ENCODE measurements at regions not wholly inside any gene's neighbourhood (a gene's known extent, or its start where the extent isn't known, plus 50 kb on each side); places are given as distances from the start of the nearest gene placed in this dataset.

DNA sequence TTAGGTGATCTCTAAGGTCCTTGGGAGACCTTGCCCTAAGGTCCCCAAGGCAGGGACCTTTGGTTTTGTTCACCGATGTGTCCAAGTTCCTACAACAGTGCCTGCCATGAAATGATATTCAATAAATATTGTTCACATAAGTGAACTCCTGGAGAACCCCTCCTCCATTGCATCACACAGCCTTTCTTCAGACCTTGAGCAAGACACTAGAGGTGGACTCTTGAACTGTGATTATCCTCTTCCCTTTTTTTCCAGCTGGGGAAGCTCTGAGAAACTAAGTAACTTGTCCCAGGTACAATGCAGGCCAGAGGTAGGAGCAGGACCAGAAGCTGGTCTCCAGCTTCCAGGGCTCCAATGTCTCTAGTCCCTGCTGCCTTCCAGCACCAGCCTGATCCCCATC is 76.6 kb upstream of the LMO1 start:
- no peak for DNase-seq (ENCODE audit: low read depth in 4 of 4, low spot score in 2 of 4)

DNA sequence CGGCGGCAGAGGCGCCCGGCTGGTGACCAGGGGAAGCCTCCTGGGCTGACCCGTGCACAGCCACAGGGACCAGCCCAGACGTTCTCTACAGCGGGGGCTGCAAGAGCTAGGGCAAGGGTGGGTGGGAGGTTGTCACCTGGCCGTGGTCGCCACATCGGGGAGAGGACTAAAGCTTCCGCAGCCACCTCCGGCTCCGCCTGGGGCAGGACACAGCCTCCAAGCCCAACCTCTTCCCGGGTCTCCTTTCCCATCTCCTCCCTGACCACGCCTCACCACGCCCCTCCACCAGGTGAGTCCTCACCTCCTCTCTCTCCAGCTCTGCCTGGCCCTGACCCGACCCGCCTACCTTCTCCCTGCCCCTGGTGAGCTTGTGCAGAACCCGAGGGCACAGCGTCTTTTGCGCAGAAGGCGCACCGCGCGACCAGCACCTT is 75.9 kb upstream of the LMO1 start:
- no peak for DNase-seq (ENCODE audit: low read depth in 4 of 4, low spot score in 2 of 4)

DNA sequence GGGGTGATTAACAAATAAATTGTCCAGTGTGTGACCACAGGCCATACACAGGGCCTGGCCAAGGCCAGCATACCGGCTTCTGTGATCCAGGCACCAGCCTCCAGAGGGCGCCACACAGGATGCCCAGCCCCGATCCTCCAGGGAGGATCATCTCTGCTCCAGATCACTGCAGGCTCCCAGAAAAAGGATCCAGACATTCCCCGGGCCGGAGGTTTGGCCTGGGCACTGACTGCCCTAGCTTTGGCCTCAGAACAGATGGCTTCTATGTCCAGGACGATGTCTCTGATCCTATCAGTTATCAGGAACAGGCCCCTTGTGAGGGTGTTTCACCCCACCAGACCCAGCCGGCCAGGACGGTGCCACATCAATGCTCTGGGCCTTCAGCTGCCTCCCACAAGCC is 74.5 kb upstream of the LMO1 start:
- no peak for DNase-seq (ENCODE audit: low read depth in 4 of 4, low spot score in 2 of 4)

DNA sequence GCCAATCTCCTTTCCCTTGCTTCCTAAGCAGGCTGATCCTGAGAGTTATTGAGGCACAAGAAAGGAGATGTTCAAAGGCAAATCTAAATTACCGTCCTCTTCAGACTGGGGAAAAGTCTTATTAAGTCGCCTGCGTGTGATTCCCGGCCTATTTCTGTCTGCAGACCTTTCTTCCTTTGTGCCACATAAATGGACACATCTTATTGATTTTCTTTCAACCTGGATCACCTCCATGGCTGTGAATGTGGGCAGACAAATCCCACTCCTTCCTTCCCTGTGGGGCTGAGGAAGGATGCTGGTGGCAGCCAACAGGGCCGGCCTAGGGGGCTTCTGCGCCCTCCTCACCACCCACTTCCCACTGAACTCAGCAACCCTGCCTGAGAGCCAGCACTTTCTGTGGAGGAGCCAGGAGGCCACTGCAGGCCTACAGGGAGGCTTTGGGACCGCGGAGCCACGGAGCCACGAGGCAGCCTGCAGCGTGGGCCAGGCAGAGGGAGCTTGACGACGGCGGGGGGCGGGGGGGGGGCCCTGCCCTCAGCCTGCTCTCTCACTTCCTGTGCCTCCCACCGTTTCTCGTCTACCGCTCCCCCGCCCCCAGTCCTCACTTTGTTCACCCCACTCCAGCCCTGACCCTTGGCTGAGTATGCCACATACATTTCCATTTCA is 73.6 kb upstream of the LMO1 start:
- no peak for DNase-seq (ENCODE audit: low read depth in 4 of 4, low spot score in 2 of 4)

DNA sequence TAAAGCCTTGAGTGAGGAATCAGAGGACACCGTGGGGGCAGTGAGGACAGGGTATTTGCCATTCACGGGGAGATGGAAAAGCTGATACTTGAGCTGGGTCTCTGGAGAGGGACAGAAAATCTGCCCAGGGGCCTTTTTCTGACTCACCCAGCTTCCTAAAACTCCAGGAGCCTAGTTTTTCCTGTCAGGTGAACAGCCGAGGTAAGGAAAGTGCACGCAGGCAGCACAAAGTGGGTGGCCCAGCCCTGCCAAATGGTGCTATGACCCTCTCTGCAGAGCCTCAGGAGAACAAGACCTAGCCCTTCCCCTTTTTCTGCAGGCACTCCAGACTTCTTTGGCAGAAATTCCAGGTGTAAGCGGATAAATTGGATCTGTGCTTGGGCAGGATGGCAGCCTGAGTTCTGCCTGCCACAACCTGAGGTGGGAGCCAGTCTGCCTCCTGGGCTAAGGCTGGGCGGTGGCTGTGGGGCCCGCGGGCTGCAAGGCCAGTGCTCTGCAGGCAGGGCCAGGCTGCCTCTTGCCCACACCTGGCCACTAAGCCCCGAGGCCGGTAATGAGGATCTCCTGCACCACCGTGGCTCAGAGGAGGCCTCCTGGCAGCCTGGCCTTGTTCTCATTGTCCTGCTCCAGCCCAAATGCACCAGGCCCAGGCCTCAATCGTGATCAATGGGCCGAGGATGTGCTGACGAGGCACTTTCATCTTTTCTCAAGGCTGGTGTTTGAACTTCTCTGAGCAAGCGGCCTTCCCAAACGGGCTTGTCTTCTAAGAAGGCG is 72.9 kb upstream of the LMO1 start:
- DNase-seq (ENCODE audit: low read depth in 4 of 4, low spot score in 2 of 4), result no peak

DNA sequence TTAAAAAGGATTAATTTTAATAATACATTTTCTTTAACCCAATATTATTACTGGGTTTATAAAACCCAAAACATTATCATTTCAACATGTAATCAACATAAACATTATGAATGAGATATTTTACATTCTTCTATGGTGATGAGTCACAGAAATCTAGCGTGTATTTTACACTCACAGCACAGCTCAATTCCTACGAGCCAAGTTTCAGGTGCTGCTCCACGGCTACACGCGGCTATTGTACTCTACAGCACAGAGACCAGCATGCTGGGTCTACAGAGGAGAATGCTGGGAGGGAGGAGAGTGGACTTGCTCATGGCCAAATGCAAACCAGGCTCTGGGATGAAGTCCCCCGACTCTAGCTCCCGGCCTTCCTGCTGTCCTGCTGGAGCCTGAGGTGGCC is 72.0 kb upstream of the LMO1 start:
- DNase-seq (ENCODE audit: low read depth in 4 of 4, low spot score in 2 of 4), result no peak

DNA sequence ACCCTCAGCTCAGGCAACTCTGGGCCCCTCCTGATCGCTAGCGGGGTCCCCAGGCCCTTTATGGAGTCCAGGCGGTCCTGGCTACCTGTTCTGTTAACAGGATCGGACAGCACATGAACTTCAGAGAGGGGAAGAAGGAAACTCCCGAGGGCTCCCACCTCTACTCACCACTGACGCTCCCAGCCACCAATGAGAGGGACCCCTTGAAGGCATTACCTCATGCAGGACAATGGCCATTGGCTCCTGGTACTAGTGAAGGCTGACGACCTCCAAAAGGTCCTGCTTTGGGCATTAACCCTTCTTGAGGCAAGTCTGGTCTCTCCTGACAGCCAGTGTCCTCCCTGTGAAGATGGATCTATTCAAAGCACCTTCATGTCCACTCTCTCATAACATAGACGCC is 71.5 kb upstream of the LMO1 start:
- no peak for DNase-seq (ENCODE audit: low read depth in 4 of 4, low spot score in 2 of 4)

DNA sequence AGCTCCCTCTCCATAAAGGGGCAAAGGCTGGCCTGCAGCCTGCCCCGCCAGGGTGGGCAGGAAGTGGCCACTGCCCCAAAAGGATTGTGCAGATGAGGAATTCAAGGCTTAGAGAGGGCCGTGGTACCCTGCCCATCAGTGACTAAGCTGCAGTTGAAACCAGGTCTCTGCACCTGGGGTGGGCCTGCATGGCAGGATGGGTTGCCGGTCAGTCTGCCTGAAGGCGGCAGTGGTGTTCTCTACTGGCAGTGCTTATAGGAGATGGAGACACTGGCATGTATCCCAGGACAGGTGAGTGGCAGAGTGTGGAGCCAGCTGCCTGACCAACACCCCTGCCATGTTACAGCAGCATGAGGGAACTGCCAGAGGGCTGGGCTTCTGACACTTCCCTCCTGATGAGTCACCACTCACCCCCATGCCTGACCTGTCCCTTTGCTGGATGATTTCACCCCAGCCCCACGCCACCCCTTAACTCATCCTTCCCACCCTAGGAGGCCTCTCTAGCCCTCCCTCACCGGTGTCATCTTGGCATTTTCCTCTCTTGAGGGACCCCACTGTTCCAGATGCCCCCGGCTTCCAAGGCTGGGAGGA is 70.2 kb upstream of the LMO1 start:
- DNase-seq (ENCODE audit: low read depth in 4 of 4, low spot score in 2 of 4), result no peak

DNA sequence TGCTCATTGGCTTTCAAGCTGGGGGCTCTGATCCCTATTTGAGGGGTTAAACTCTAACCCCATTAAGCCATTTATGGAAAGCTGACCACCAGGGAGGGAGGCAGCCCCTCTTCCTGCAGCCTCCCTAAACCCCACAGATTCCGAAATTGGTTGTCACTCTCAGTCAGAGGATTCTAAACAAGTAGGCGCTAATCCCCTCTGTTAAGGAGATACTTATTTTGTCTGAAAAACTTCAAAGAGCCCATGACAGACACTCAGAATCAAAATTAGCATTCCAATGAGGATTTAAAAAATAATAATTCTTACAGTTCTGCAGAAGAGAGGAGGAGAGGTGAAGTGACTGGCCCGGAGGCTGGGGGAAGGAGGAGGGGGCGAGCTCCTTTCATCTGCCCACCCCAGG is 69.7 kb upstream of the LMO1 start:
- no peak for DNase-seq (ENCODE audit: low read depth in 4 of 4, low spot score in 2 of 4)

DNA sequence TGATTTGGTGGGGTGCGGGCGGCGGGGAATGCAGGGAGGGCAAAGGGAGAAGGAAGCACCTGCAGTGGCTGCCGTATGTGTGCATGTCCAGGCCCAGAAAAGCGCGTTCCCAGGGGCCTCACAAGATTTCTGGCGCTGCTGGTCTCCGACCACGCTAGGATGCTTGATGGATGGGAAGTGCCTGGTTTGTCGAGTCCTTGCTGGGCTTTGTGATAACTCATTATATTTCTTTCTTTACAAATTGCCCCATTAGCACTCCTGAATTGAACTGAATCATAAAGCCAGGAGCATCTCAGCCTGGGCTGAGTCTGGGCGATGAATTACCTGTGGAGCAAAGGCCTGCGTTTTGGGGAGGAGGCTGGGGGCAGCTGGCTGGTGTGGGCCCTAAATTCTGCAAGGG is 69.2 kb upstream of the LMO1 start:
- no peak for DNase-seq (ENCODE audit: low read depth in 4 of 4, low spot score in 2 of 4)

DNA sequence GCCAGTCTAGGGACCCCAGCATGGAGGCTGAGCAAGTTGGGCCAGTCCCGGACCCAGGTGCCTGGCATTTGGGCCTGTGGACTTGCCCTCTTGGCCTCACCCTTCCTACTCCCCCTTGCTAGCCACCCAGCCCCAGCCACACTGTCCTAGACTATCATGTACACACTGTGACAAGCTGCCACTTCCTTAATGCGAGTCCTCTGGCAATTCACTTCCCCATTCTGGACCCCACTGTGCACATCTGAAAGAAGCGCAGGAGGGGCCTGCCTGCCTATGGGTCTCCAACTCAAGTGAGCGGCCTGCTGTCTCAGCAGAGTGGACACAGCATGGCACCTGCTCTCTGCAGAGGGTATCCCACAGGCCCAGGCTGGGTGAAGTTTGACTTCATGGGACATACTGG is 68.5 kb upstream of the LMO1 start:
- DNase-seq (ENCODE audit: low read depth in 4 of 4, low spot score in 2 of 4), result no peak

DNA sequence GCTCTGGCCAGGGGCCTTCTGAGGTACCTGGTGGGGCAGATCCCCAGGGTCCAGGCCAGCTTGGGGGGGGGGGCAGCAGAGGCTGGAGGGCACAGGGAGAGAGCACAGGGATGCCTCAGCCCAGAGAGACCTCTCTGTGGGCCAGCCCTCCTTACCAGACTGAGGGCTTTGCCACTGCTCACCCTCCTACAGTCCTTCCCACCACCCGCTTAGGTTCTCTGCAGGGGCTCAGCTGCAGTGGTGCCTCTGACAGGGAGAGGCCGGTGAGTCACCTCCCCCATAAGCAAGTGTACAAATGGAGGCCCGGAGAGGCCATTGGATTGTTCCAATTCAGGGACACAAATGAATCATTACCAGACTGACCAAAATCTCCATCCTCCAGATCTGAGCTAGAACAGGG is 68.1 kb upstream of the LMO1 start:
- DNase-seq (ENCODE audit: low read depth in 4 of 4, low spot score in 2 of 4), result no peak

DNA sequence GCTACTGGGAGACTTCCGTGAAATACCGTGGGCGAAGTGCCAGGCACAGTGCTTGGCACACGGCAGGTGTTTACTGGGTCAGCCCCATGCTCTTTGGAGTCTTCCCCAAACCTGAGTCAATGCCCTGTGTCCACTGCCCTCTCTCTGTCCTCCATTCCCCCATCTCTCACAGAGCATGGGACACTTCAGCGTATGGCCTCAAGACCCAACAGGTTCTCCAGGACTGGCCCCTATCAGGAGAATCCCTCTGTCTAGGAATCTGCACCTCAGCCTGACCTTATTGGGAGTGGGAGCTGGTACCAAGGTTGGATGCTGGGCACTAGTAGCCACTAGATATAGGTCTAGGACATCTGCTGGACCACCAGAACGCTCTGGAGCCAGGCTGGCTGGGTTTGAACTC is 67.2 kb upstream of the LMO1 start:
- no peak for DNase-seq (ENCODE audit: low read depth in 4 of 4, low spot score in 2 of 4)

DNA sequence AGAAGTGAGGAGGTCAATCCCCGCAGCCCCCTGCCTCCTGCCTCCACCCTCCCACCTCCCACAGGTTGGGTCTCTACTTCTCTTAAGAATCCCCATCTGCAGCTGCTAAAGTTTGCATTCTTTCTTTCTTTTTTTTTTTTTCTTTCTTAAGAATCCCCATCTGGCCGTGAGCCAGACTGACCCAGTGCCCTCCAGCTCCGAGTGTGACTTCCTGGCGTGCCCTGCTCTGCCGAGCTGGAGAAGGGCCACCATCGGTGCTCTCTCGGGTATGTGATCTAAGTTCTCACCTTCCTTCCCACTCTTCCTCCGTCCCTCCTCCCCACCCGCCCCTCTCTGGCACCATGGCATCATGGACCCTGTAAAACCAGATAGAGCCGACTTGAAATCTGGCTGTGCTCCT is 66.7 kb upstream of the LMO1 start:
- no peak for DNase-seq (ENCODE audit: low read depth in 4 of 4, low spot score in 2 of 4)

DNA sequence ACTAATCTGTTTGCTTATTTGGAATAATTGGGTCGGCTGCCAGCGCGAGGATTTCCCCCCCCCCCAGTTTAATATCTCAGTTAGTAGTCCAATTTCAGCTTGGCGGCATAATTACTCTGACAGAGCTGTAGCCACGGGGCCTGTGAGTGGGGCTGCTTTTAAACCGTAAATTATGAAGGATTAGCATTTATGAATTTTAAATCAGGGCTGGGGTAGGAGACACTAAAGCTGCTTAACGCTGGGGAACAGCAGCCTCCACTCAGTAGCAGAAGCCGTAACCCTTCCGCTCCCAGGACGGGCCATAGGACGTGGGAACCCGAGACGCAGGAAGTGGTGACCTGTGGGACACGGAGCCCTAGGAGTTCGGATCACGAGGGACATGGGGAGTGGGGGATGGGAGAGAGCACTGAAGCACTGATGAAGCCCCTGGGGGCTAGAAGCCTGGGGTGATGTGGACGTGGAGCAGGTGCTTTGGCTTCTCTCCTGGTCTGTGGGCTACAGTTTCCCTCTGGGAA is 66.2 kb upstream of the LMO1 start:
- DNase-seq (ENCODE audit: low read depth in 4 of 4, low spot score in 2 of 4), result no peak

DNA sequence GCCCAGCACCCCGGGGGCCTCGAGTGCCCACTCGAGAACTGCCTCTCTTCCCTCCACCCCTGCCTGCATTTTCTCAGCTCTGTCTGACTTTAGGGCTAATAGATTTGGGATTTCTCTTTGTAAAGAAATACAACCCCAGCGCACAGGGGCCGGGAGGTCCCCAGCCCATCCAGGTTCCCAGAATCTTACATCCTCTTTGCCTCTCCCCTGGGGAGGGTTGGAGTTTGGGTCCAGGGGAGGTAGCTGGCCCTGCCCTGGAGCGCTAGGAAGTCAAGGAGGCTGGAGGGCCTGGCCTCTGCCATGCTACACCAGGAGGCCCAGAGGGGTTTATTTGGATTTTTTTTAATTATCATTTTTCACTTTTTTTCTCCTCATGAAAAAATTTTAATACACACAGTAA is 65.7 kb upstream of the LMO1 start:
- DNase-seq (ENCODE audit: low read depth in 4 of 4, low spot score in 2 of 4), result no peak

DNA sequence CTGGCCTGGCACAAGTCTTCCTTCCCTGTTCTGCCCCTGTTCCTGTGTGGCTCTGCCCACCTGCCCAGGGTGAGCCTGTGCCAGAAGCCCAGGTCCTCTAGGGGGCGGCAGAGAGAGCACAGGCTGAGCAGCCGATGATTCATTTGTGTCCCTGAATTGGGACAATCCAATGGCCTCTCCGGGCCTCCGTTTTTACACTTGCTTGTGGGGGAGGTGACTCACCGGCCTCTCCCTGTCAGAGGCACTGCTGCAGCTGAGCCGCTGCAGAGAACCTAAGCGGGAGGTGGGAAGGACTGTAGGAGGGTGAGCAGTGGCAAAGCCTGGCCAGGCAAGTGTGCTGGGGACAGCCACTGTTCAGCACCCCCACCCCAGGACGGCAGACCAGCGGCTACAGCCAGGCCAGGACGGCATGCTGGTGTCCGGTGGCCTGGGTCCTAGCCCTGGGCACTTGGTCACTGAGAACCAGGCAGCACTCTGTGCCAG is 65.2 kb upstream of the LMO1 start:
- peak in 2 of 4 donors; percentile 48 to 66 for DNase-seq (ENCODE audit: low read depth in 4 of 4, low spot score in 2 of 4)

DNA sequence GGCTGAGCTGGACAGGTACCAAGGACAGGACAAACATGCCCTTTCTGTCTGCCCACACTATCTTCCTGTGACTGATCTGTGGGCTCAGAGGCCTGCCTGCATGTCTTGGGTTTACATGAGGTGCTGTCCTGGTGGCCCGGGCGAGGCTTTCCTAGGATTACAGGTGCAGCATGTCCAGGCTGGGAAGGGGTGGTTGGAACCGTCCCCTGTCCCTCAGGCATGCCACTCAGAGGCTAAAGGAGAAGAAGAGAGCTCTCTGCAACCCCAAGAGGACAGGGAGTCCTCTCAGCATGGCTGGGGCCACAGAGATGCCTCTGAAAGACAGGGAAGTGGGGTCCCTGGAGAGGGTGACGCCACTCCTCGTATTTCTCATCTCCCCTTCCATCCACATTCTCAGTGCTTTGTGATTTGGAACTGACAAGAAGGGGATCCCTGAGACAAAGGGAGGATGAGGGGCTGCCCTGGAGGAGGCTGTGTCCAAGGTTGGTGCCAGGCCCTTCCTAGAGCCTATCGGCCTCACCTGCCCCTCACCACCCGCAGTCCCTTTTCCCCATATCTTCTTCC is 64.6 kb upstream of the LMO1 start:
- no peak for DNase-seq (ENCODE audit: low read depth in 4 of 4, low spot score in 2 of 4)

DNA sequence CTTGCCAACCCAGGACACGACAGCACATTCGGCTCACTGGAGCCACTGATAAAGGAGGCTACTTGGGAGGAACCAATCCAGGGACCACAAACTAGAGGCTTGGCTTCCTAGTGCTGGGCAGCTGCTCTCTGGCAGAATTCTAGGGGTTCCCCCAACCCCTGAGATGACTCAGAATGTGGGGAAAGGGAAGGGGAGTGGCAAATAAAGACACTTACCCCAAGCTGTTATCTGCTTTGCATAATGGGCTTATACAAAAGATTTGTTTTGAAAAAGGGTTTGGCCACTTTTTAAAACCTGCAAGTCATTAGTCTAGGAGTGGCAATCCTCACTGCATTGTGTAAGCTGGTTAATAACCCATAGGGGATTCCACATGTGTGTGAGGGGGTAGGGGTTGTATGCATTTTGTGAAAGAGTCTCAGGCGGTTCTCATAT is 64.1 kb upstream of the LMO1 start:
- no peak for DNase-seq (ENCODE audit: low read depth in 4 of 4, low spot score in 2 of 4)

DNA sequence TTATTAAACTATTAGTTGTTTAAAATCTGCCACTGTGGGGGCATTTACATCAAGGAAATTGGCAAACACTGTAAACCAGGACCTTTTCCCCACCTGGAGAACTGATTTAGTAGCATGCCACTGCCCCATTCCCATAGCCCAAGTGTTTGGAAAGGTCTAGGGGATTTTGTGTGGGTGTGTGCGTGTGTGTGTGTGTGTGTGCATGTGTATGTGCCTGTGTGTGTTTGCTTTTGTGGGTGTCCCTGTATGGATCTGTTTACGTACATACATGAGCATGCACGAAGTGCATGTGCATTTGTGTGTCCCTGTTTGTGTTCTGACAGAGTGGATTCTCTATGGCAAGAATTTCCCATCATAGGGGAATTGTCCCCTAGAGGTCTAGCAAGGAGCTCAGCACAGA is 62.7 kb upstream of the LMO1 start:
- no peak for DNase-seq (ENCODE audit: low read depth in 4 of 4, low spot score in 2 of 4)

DNA sequence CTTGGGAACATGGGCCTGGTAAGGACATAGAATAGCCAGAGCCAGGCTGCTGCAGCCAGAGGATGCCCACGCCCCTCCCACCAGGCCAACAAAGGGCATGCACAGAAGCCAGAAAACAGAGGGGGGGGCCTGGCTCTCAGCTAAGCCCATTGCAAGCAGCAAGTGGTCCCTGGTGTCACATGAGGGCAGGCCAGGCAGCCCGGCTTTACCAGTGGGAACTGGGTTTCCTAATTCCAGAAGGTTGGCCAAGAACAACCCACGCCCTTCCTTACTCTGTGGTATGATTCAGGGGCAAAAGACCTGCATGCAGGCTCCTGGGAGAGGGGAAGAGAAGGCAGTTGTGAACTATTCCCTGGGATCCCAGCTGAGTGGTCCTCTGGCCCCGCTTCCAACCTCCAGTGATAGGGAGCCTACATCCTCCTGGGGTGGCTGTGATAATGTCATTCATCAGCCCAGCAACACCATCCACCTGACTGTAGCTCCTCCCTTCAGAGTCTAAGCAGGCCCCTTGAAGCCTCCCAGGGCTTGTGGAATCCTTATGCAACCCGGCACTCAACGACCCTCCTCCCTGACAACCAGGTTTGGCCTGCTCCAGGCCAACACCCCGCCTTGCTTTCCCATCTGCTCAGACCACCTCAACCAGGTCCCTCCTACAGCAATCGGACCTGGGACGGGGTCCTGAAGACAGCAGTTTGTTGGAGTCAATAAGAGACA is 62.1 kb upstream of the LMO1 start:
- no peak for DNase-seq (ENCODE audit: low read depth in 4 of 4, low spot score in 2 of 4)
